Lower leg skin (tissue), 4 donors: ENCODE measurements at regions not wholly inside any gene's neighbourhood (a gene's known extent, or its start where the extent isn't known, plus 50 kb on each side); places are given as distances from the start of the nearest gene placed in this dataset.
"Not testable (repeated sequence)": the region's sequence is repeated elsewhere in the genome, so short reads cannot be mapped to it uniquely, and the experiment has no call there.

ENCODE experiments used
- DNase-seq, 2 donors: peaks; one replicate each; pipeline ENCODE4 v3.0.0-alpha.2; 2019; ENCODE audit warnings: low spot score in 2 of 2
- H3K4me3 ChIP-seq: fragments of 200-600 bp; sonication (generic); 2 replicates; pipeline ENCODE4 v1.5.1; 2017; ENCODE audit warnings: mild to moderate bottlenecking, low read depth; ENCODE audit not compliant: poor library complexity, severe bottlenecking
- POLR2A ChIP-seq, 2 donors: fragments of 450-650 bp; IDR thresholded peaks; one replicate each; pipeline ENCODE4 v1.6.1; 2016 to 2017; ENCODE audit warnings: antibody characterized with exemption in 2 of 2, mild to moderate bottlenecking in 1 of 2, moderate library complexity in 1 of 2
- WGBS, 2 donors: methylation state at CpG; one replicate each; pipeline ENCODE4 v1.1.5; 2018; 5-methylcytosine and 5-hydroxymethylcytosine counted together
- intact Hi-C: fragments of 100-400 bp; cut with DNase I; formaldehyde crosslinking; loops from one replicate; pipeline ENCODE4 v1.15.0; 2023; ENCODE audit warnings: low total_unique reads
- TF ChIP-seq, protein P1 (sequence below), 3 donors: fragments of 450-650 bp; IDR thresholded peaks; one replicate each; pipeline ENCODE4 v1.5.1; 2016; ENCODE audit warnings: antibody characterized with exemption in 3 of 3, mild to moderate bottlenecking in 3 of 3, moderate library complexity in 2 of 3

DNA sequence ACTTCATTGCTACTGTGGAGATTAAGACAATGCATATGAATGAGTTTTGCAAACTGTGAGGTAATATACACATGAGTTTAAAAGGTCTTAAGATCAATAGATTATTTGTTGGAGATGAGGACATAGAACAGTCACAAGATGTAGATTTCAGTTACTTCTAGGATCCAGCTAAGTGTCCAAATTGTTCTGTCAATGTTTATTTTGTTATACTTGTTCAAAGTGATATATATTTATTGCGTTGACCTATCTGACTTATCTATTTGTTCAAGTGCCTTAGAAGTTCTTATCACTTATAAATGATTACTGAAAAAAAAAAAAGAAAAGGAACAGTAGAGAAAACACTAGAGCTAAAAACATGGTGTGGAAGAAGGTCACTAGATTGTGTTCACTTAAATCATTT is 75.6 kb upstream of the GRIN3A start:
- 89 to 100% methylated on average over 1 of the region's 1 CpG for WGBS, 2 donors
- no peak overlapping the region for H3K4me3 ChIP-seq
- TF ChIP-seq POLR2A (IDR thresholded peaks at IDR 0.05): no peak
- TF ChIP-seq, protein P1, sequence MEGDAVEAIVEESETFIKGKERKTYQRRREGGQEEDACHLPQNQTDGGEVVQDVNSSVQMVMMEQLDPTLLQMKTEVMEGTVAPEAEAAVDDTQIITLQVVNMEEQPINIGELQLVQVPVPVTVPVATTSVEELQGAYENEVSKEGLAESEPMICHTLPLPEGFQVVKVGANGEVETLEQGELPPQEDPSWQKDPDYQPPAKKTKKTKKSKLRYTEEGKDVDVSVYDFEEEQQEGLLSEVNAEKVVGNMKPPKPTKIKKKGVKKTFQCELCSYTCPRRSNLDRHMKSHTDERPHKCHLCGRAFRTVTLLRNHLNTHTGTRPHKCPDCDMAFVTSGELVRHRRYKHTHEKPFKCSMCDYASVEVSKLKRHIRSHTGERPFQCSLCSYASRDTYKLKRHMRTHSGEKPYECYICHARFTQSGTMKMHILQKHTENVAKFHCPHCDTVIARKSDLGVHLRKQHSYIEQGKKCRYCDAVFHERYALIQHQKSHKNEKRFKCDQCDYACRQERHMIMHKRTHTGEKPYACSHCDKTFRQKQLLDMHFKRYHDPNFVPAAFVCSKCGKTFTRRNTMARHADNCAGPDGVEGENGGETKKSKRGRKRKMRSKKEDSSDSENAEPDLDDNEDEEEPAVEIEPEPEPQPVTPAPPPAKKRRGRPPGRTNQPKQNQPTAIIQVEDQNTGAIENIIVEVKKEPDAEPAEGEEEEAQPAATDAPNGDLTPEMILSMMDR (IDR thresholded peaks at IDR 0.05): no peak
- intact Hi-C loops: no loop called here
- no peak for DNase-seq

- intact Hi-C loops, H3K4me3 ChIP-seq, DNase-seq: not testable (repeated sequence)
- 86 to 93% methylated on average over 4 of the region's 4 CpGs for WGBS, 2 donors
Measured at GRCh38 chr9:101807879-101808278, 69.4 kb upstream of the GRIN3A start.

DNA sequence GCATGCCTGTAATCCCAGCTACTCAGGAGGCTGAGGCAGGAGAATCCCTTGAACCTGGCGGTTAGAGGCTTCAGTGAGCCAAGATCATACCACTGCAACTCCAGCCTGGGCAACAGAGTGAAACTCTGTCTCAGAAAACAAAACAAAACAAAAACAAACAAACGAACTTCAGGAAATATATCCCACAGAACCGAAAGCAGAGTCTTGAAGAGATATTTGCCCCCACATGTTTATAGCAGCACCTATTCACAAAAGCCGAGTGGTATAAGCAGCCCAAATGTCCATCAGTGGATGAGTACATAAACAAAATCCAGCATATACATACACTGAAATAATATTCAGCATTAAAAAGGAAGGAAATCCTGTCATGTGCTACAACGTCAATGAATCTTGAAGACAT is 57.6 kb upstream of the GRIN3A start:
- intact Hi-C loops: no loop called here
- DNase-seq: no peak
- TF ChIP-seq, protein P1 (IDR thresholded peaks at IDR 0.05): no peak
- TF ChIP-seq POLR2A (IDR thresholded peaks at IDR 0.05): no peak
- no peak overlapping the region for H3K4me3 ChIP-seq
- 66 to 75% methylated on average over 5 of the region's 5 CpGs for WGBS, 2 donors

GRCh38 chr9:101795147-101795546 is 56.7 kb upstream of the GRIN3A start:
- TF ChIP-seq, protein P1 (IDR thresholded peaks at IDR 0.05): no peak
- no peak for TF ChIP-seq POLR2A (IDR thresholded peaks at IDR 0.05)
- DNase-seq: no peak
- intact Hi-C loops: no loop called here
- 82% methylated on average over 2 of the region's 2 CpGs for WGBS, 2 donors
- H3K4me3 ChIP-seq: no peak overlapping the region

DNA sequence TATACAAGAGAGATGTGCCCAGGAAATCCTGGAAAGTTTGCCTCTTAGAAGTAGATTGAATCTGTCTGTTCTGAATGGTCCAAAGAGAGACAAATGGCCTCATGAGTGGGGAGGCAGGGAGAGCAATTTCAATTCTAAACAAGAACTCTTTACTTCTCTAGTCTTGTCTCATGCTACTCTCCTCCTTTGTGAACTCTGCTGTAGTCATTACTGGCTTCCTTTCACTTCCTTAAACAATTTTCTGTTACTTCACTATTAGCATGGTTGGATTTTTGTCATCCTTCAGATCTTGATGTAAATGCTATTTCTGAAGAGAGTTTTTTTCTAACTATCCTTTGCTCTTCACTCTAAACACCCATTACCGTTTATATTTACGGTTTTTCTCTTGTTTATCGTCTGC is 54.0 kb upstream of the GRIN3A start:
- 80 to 89% methylated on average over 3 of the region's 3 CpGs for WGBS, 2 donors
- no peak for DNase-seq
- intact Hi-C loops: no loop called here
- TF ChIP-seq POLR2A (IDR thresholded peaks at IDR 0.05): no peak
- TF ChIP-seq, protein P1 (IDR thresholded peaks at IDR 0.05): no peak
- H3K4me3 ChIP-seq: no peak overlapping the region

GRCh38 chr9:101791938-101792337 is 53.5 kb upstream of the GRIN3A start:
- intact Hi-C loops: no loop called here
- 10 to 11% methylated on average over 3 of the region's 3 CpGs for WGBS, 2 donors

More at GRCh38 chr9:101791938-101792337, 53.5 kb upstream of the GRIN3A start:
- no peak for DNase-seq
- no peak overlapping the region for H3K4me3 ChIP-seq
- no peak for TF ChIP-seq POLR2A (IDR thresholded peaks at IDR 0.05)
- TF ChIP-seq, protein P1 (IDR thresholded peaks at IDR 0.05): no peak
